ENCODE measurements at regions not wholly inside any gene's neighbourhood (a gene's known extent, or its start where the extent isn't known, plus 50 kb on each side); places are given as distances from the start of the nearest gene placed in this dataset.
"Not testable (repeated sequence)": the region's sequence is repeated elsewhere in the genome, so short reads cannot be mapped to it uniquely, and the experiment has no call there.

DNA sequence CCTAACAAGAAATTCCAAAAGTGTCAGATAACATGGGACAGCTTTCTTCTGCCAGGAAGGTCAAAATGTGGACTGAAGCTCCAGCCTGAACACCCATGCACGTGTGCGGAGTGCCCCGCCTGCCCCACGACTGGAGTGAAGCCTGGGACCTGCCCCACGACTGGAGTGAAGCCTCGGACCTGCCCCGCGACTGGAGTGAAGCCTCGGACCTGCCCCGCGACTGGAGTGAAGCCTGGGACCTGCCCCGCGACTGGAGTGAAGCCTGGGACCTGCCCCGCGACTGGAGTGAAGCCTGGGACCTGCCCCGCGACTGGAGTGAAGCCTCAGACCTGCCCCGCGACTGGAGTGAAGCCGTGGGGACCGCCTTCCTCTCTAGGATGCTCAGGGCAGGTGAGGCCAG lies 61.4 kb upstream of the ACTRT2 start:
- TF ChIP-seq, protein P1, sequence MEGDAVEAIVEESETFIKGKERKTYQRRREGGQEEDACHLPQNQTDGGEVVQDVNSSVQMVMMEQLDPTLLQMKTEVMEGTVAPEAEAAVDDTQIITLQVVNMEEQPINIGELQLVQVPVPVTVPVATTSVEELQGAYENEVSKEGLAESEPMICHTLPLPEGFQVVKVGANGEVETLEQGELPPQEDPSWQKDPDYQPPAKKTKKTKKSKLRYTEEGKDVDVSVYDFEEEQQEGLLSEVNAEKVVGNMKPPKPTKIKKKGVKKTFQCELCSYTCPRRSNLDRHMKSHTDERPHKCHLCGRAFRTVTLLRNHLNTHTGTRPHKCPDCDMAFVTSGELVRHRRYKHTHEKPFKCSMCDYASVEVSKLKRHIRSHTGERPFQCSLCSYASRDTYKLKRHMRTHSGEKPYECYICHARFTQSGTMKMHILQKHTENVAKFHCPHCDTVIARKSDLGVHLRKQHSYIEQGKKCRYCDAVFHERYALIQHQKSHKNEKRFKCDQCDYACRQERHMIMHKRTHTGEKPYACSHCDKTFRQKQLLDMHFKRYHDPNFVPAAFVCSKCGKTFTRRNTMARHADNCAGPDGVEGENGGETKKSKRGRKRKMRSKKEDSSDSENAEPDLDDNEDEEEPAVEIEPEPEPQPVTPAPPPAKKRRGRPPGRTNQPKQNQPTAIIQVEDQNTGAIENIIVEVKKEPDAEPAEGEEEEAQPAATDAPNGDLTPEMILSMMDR (IDR thresholded peaks at IDR 0.05): not testable (repeated sequence)
- TF ChIP-seq POLR2A (IDR thresholded peaks at IDR 0.05): not testable (repeated sequence)

All from adrenal gland (tissue), 5 donors.